Activated CD4-positive, alpha-beta memory T cell treated with anti-CD3 and anti-CD28 coated beads, Interleukin-2, amount 10 ng/mL, durations not matched to agents 7 days and 5 days (primary cell): ENCODE measurements at regions not wholly inside any gene's neighbourhood (a gene's known extent, or its start where the extent isn't known, plus 50 kb on each side); places are given as distances from the start of the nearest gene placed in this dataset.
"Not testable (repeated sequence)": the region's sequence is repeated elsewhere in the genome, so short reads cannot be mapped to it uniquely, and the experiment has no call there.

Experiments used
- CTCF ChIA-PET: fragments of 350-600 bp; sonication (Branson Sonifier 250); formaldehyde crosslinking; loops from one replicate; lab custom pipeline; 2021; ENCODE audit warnings: antibody characterized with exemption, inconsistent platforms; lab: Charles Lee
- POLR2A ChIA-PET: fragments of 350-600 bp; sonication (Branson Sonifier 250); formaldehyde crosslinking; loops from one replicate; lab custom pipeline; 2021; ENCODE audit warnings: antibody characterized with exemption; lab: Charles Lee
- DNase-seq: peaks from one replicate; pipeline ENCODE4 v3.0.0-alpha.2; 2020
- H3K27ac Mint-ChIP-seq: one replicate; pipeline ENCODE4 v1.8.0; 2021; ENCODE audit warnings: mild to moderate bottlenecking, mixed read lengths
- H3K27me3 Mint-ChIP-seq: one replicate; pipeline ENCODE4 v1.8.0; 2021; ENCODE audit warnings: mixed read lengths
- H3K36me3 Mint-ChIP-seq: one replicate; pipeline ENCODE4 v1.8.0; 2021; ENCODE audit warnings: low read depth, mixed read lengths
- H3K4me1 Mint-ChIP-seq: one replicate; pipeline ENCODE4 v1.8.0; 2021; ENCODE audit warnings: mixed read lengths
- H3K4me3 Mint-ChIP-seq: one replicate; pipeline ENCODE4 v1.8.0; 2021; ENCODE audit warnings: mild to moderate bottlenecking, mixed read lengths
- H3K9me3 Mint-ChIP-seq: one replicate; pipeline ENCODE4 v1.8.0; 2021; ENCODE audit warnings: mixed read lengths

- H3K36me3 Mint-ChIP-seq, result no peaks in the 10 kb centered on the region
- ChIA-PET CTCF (no interaction called here), POLR2A (no interaction called here)
- H3K4me3 Mint-ChIP-seq, result no peak overlapping the region
- peaks cover 9% of the 10 kb centered on the region for H3K27me3 Mint-ChIP-seq
- H3K27ac Mint-ChIP-seq, result no peak overlapping the region
- no peak for DNase-seq
- peaks cover under 1% of the 10 kb centered on the region for H3K9me3 Mint-ChIP-seq
- peaks cover 5% of the 10 kb centered on the region for H3K4me1 Mint-ChIP-seq
Observed at GRCh38 chr5:38780945-38781344, 64.9 kb upstream of the OSMR start.

GRCh38 chr5:38782180-38782835, 63.5 kb upstream of the OSMR start:
- Mint-ChIP-seq H3K4me3 (no peak overlapping the region), H3K9me3 (peaks cover 3% of the 10 kb centered on the region), H3K27me3 (peaks cover 8% of the 10 kb centered on the region), H3K36me3 (no peaks in the 10 kb centered on the region), H3K27ac (no peak overlapping the region), H3K4me1 (peaks cover 5% of the 10 kb centered on the region)
- ChIA-PET POLR2A (no interaction called here), CTCF (interaction anchor here (1.2 kb wide), 1 partner anchor 340 kb away, joined by 6 read pairs; no protein-coding TSS in a partner anchor)
- no peak for DNase-seq

- POLR2A ChIA-PET, result no interaction called here
- peaks cover 5% of the 10 kb centered on the region for H3K4me1 Mint-ChIP-seq
Observed at GRCh38 chr5:38783011-38783561, 62.7 kb upstream of the OSMR start.

GRCh38 chr5:38789134-38789533, 56.7 kb upstream of the OSMR start:
- Mint-ChIP-seq H3K27ac (no peak overlapping the region), H3K27me3 (peaks cover 14% of the 10 kb centered on the region), H3K4me3 (no peak overlapping the region), H3K9me3 (peaks cover 3% of the 10 kb centered on the region), H3K36me3 (no peaks in the 10 kb centered on the region), H3K4me1 (no peaks in the 10 kb centered on the region)
- POLR2A ChIA-PET, result no interaction called here
- DNase-seq, result no peak
- CTCF ChIA-PET, result no interaction called here

More at GRCh38 chr5:38783011-38783561, 62.7 kb upstream of the OSMR start:
- no peak for DNase-seq
- CTCF ChIA-PET, result interaction anchor here (1.2 kb wide), 1 partner anchor 341 kb away, joined by 6 read pairs; no protein-coding TSS in a partner anchor
- Mint-ChIP-seq H3K36me3 (no peaks in the 10 kb centered on the region), H3K4me3 (no peak overlapping the region), H3K9me3 (peaks cover 3% of the 10 kb centered on the region), H3K27me3 (peaks cover 5% of the 10 kb centered on the region), H3K27ac (no peak overlapping the region)

- no peaks in the 10 kb centered on the region for H3K36me3 Mint-ChIP-seq
- DNase-seq, result no peak
- peaks cover 14% of the 10 kb centered on the region for H3K27me3 Mint-ChIP-seq
- no peak overlapping the region for H3K4me3 Mint-ChIP-seq
- POLR2A ChIA-PET, result no interaction called here
- CTCF ChIA-PET, result no interaction called here
- no peaks in the 10 kb centered on the region for H3K4me1 Mint-ChIP-seq
- no peak overlapping the region for H3K27ac Mint-ChIP-seq
- peaks cover 3% of the 10 kb centered on the region for H3K9me3 Mint-ChIP-seq
Observed at GRCh38 chr5:38789777-38790176, 56.0 kb upstream of the OSMR start.

GRCh38 chr5:38790268-38790667, 55.5 kb upstream of the OSMR start:
- ChIA-PET CTCF (no interaction called here), POLR2A (no interaction called here)
- H3K9me3 Mint-ChIP-seq, result peaks cover 3% of the 10 kb centered on the region
- H3K36me3 Mint-ChIP-seq, result no peaks in the 10 kb centered on the region
- no peak for DNase-seq
- H3K4me1 Mint-ChIP-seq, result no peaks in the 10 kb centered on the region
- no peak overlapping the region for H3K4me3 Mint-ChIP-seq
- no peak overlapping the region for H3K27ac Mint-ChIP-seq
- peaks cover 14% of the 10 kb centered on the region for H3K27me3 Mint-ChIP-seq

GRCh38 chr5:38790891-38791290, 54.9 kb upstream of the OSMR start:
- Mint-ChIP-seq H3K36me3 (no peaks in the 10 kb centered on the region), H3K27ac (no peak overlapping the region), H3K4me1 (no peaks in the 10 kb centered on the region), H3K9me3 (peaks cover 3% of the 10 kb centered on the region), H3K27me3 (peaks cover 14% of the 10 kb centered on the region), H3K4me3 (no peak overlapping the region)
- ChIA-PET POLR2A (no interaction called here), CTCF (no interaction called here)
- no peak for DNase-seq

- H3K27me3 Mint-ChIP-seq, result peaks cover 16% of the 10 kb centered on the region
- no peak for DNase-seq
- ChIA-PET CTCF (no interaction called here), POLR2A (no interaction called here)
- H3K36me3 Mint-ChIP-seq, result no peaks in the 10 kb centered on the region
- no peak overlapping the region for H3K4me3 Mint-ChIP-seq
- no peaks in the 10 kb centered on the region for H3K9me3 Mint-ChIP-seq
- no peaks in the 10 kb centered on the region for H3K4me1 Mint-ChIP-seq
- no peak overlapping the region for H3K27ac Mint-ChIP-seq
Observed at GRCh38 chr5:38793099-38793498, 52.7 kb upstream of the OSMR start.

GRCh38 chr5:38794037-38794436, 51.8 kb upstream of the OSMR start:
- CTCF ChIA-PET, POLR2A ChIA-PET, DNase-seq, H3K9me3 Mint-ChIP-seq, H3K4me3 Mint-ChIP-seq, H3K27ac Mint-ChIP-seq, H3K4me1 Mint-ChIP-seq, H3K36me3 Mint-ChIP-seq: not testable (repeated sequence)
- peaks cover 16% of the 10 kb centered on the region for H3K27me3 Mint-ChIP-seq

GRCh38 chr5:38794986-38795385, 50.8 kb upstream of the OSMR start:
- no peaks in the 10 kb centered on the region for H3K36me3 Mint-ChIP-seq
- no peak for DNase-seq
- CTCF ChIA-PET, result no interaction called here
- H3K4me1 Mint-ChIP-seq, result no peaks in the 10 kb centered on the region
- no peak overlapping the region for H3K4me3 Mint-ChIP-seq
- no peaks in the 10 kb centered on the region for H3K9me3 Mint-ChIP-seq
- peaks cover 16% of the 10 kb centered on the region for H3K27me3 Mint-ChIP-seq
- POLR2A ChIA-PET, result no interaction called here
- H3K27ac Mint-ChIP-seq, result no peak overlapping the region

- ChIA-PET POLR2A (no interaction called here), CTCF (interaction anchor here (1.0 kb wide), 1 partner anchor 354 kb away, joined by 5 read pairs; no protein-coding TSS in a partner anchor)
- no peaks in the 10 kb centered on the region for H3K36me3 Mint-ChIP-seq
- no peaks in the 10 kb centered on the region for H3K4me1 Mint-ChIP-seq
- H3K27ac Mint-ChIP-seq, result no peak overlapping the region
- H3K27me3 Mint-ChIP-seq, result peaks cover 15% of the 10 kb centered on the region
- H3K4me3 Mint-ChIP-seq, result no peak overlapping the region
- no peak for DNase-seq
- H3K9me3 Mint-ChIP-seq, result no peaks in the 10 kb centered on the region
Observed at GRCh38 chr5:38795986-38796741, 49.6 kb upstream of the OSMR start.
